ENCODE measurements at regions not wholly inside any gene's neighbourhood (a gene's known extent, or its start where the extent isn't known, plus 50 kb on each side); places are given as distances from the start of the nearest gene placed in this dataset.
"Not testable (repeated sequence)": the region's sequence is repeated elsewhere in the genome, so short reads cannot be mapped to it uniquely, and the experiment has no call there.

DNA sequence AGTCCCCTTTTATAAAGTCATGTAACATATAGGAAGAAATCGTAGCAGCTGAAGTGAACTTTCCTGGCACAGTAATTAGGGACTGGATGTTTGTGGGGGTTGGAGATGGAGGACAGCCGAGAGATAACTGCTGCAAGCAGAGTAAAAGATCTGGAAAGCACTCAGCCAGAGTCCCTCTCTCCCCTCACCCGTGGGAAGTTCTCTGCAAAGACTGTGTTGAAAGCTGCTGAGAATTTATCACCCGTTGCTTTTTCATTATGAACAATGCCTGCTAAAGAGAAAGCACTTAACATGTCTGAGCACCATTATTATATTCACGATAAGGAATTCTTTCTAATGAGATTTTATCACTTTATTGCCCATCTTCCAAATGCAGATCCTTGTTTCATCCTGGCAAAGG is 248.8 kb downstream of the SHOX2 start:
- DNase-seq (ENCODE audit: low read depth), result no peak

DNA sequence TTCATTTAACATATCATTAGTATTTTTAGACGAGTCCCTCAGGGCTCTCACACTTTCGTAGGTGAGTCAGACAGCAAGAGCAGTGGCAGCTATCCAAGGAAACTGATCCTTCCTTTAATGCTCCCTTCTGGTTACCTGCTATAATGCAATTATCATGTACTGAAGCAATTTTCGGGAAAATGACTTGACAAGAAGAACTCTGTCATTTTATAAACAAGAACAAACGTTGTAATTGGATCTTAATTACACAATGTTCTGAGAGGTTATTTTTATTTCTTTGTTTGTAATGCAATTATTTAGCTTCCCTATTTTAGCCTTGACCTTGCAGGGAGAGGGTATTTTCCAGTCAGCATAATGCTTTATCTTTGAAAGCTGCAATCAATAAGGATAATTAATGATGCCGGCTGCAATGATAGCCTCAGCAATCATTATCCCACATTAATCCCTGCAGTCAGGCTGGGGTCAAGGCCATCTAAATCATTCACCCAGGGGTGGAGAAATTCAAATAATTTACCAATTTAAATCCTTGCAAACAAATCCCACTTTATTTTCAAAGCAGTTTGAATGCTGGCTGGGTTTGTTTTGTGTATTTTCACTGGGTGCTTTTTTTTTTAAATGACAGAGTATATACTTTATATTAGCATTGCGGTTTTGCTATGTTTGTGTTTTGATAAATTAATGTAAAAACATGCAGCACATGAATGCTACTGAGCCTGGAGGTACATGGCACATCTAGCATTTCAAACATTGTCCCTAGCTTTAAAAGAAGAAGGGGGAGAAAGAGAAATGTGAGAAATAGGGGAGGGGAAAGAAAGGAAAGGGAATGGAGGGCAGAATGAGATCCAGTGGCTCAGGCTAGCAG is 249.9 kb downstream of the SHOX2 start:
- no peak for DNase-seq (ENCODE audit: low read depth)

DNA sequence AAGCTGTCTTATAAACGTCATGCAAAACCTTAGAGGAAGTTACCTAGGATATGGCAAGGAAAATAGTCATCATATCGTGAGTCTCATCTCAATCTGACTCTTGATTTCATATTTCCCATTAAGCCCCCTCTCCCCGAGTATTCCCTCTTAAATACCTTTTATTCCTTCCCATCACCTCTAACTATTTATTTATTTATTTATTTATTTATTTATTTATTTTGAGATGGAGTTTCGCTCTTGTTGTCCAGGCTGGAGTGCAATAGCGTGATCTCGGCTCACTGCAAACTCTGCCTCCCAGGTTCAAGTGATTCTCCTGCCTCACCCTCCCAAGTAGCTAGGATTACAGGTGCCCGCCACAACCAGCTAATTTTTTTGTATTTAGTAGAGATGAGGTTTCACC is 260.4 kb downstream of the SHOX2 start:
- not testable (repeated sequence) for DNase-seq (ENCODE audit: low read depth)

DNA sequence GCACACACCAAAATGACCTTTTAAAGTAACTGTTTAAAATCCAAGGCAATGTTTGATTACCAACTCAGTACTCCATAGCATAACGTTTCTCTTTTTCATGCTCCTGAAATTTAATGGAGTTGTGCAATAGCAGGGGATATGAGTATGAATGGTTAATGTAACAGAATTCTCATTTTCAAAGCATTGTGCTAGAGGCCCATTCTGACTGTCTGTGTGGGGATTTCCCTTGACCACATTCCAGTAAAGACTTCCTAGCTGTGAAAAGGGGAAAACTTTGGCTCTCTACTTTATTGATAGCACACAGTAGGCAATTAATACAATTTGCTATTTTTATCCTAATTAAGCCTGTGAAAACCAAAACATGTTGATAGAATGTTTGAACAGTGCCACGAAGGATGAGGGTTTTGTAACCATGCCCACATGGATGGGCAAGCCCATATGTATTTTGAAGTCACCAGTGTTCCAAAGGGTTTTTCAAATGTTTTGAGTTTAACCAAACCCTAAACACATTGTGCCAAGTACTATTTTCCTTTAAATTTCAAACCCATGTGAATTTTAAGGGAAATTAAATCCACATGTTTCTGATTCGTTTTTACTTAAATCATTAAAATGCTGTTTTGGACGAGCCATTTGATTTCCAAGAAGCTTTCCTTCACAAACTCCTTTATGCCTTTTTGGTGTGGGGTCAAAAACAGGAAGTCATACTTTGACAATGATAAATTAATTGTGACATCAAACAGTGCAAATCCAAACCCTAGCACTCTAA is 261.2 kb downstream of the SHOX2 start:
- no peak for DNase-seq (ENCODE audit: low read depth)

DNA sequence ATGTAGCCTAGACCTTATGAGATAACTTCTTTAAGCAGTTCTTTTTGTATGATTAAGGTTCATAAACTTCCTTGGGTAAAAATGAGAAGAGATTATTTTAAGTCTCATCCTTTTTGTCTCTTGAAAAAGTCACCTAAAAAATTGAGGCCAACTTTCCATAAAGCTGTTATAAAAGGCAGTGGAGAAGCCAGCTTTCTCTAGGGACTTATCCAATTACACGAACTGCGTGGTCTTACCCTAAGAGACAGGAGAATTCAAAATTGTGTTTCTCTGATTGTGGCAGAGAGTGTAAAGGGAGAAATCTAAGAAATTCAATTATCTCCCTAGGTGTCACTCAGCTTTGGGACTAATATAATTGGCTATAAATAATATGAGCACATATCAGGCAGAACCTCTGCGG is 262.0 kb downstream of the SHOX2 start:
- DNase-seq (ENCODE audit: low read depth), result no peak

DNA sequence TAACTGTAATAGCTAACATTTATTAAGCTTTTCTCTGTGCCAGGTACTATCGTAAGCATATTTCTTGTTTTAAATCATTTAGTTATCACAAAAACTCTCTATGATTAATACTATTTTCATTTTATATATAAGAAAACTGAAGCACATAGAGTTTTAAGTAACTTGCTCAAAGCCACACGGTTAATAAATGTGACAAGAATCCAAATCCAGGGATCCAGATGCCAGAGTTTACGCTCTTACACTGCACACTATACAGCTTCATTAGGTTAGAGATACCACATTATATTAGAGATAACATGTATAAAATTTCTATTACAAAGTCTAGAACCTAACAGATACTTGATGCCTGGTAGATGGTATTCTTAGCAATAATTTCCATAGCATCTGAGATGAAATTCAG is 265.2 kb downstream of the SHOX2 start:
- DNase-seq (ENCODE audit: low read depth), result no peak

DNA sequence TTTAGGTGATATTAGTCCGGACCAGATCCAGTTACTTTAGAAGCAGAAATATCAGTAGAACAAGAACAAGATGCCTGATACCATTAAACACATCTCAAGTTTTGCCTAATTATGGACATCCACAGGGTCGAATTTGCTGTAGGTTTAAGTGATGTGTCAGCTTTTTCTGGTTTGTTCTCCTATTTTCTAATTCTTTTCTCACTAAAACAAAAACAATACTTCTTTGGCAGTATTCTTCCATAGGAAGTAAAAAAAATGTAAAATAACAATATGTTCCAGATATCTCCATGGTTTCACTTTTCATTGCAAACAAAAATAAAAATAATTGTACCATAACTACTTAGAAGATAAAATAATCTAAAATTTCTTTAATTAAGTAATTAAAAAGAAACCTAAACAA is 265.7 kb downstream of the SHOX2 start:
- DNase-seq (ENCODE audit: low read depth), result no peak

DNA sequence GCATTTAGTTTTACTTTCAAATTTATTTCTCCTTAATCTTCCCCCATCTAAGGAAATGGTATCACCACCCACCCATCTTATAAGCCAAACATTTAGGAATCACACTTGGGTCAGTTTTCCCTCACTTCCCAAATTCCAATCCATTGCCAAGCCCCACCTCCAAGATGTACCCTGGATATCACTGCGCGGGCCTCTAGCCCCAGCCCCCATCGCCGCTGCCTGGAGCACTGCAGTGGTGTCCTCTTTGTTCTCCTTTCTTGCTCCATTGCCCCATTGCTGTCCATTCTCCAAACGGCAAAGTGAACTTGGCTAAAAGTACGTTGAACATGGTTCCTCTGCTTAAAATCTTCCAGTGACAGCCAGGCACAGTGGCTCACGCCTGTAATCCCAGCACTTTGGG is 267.8 kb downstream of the SHOX2 start:
- DNase-seq (ENCODE audit: low read depth), result no peak

DNA sequence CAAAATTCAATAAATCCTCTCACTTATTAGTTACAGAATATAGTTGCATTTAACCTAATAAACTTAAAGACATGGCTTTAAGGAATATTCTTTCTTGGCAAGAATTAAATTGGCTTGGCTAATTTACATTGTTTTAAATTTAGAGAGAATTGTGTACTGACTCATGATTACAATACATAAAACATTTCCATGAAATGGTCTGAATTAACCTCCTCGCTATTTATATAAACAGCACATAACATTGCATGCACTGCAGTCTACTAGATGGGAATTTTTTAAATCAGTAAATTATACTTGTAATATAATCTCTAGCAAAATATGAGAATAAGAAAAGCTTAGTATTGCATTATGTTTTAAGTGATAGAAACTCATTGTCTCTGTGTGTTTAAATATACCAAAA is 268.9 kb downstream of the SHOX2 start:
- no peak for DNase-seq (ENCODE audit: low read depth)

DNA sequence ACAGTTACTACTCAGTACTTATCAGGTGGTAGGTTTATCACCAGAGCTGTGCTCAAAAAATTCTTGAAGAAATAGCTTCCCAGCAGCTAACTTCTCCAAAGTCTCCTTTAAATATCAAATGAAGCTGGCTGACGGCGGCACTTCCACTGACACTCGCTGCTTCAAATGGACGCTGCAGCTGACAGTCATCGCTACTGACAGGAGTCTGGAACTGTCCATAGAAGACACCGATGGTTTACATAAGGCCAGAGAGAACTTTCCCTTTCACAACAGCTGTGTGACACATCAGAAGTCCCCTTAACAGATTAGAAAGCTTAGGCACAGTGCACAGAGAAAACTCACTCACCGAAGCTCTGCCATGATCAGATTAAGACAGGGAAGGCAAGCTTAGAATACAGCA is 270.2 kb downstream of the SHOX2 start:
- DNase-seq (ENCODE audit: low read depth), result no peak

DNA sequence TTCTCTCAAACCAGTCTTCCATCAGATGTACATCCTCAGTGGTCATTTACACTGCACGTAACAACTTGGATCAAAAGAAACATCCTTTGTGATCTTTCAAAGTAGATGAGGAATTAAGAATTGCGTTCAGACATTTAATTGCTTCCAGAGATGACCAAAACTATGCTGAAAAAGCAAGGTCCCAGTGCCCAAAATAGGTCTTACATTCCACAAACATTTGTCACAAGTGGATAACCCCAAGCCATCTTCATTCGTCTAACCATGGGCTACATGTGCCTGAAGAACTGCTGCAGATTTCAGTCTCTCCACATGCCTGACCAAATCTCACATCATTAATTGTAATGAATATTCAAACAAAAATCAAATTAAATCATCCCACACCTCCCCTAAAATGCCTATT is 273.6 kb downstream of the SHOX2 start:
- DNase-seq (ENCODE audit: low read depth), result no peak

DNA sequence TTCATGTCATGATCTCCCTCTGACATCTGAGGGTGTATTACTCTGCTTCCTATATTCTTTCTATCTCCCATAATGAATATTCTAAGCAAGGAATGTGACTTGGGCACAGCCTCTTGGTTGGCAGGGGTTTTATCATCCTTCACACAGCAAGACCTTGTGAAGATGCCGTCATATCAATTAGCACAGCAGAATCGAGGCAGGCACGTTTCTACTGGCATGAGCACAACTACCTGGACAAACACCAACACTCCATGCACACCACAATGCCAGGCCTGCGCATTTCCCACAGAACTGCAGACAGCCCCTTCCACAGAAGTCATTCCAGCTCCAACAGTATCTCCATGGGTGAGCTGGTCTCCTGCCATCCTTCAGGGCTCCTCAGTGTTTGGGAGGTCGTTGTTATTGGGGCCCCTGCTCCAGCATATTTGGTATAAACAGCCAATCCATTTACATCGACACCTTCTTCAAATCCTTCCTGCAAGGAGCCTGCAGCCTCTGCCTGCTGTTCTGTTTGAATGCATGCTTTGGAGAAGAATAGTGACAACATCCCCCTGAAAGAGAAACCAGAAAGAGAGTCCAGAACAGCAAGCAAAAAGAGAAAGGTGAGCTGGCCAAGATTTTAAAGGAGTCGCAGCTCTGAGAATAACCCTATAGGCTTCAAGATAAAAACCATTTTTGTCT is 275.5 kb downstream of the SHOX2 start:
- DNase-seq (ENCODE audit: low read depth), result no peak

DNA sequence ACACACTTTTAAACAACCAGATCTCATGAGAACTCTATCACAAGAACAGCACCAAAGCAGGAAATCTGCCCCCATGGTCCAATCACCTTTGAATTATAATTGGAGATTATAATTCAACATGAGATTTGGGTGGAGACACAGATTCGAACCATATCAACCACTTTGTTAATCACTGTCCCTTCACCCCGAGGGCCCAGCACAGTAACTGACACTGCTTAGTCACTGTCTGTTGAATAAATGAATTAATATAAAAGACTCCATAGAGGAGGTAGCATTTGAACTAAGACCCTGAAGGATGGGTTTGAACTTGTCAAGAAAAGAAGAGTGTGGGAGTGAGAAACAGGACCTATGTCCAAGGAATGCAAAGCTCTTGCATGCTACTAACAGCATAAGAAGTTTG is 276.4 kb downstream of the SHOX2 start:
- no peak for DNase-seq (ENCODE audit: low read depth)

DNA sequence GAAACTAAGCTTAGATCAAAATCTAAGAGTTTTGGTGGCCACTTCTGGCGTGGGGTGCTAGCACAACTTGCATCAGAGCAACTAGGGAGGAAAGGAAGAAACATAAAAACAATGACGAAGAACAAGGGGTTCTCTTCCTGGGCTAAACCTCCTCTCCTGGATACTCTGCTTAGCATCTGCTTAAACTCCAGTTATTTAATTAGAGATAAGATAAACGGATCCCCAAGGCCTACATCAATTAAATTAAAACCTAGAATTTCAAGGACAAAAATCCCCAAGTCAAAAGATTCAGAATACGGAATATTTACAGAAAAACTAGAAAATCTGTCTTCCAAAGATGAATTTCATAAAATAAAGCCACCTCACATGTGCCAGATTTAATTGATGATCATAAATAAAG is 281.9 kb downstream of the SHOX2 start:
- DNase-seq (ENCODE audit: low read depth), result no peak

DNA sequence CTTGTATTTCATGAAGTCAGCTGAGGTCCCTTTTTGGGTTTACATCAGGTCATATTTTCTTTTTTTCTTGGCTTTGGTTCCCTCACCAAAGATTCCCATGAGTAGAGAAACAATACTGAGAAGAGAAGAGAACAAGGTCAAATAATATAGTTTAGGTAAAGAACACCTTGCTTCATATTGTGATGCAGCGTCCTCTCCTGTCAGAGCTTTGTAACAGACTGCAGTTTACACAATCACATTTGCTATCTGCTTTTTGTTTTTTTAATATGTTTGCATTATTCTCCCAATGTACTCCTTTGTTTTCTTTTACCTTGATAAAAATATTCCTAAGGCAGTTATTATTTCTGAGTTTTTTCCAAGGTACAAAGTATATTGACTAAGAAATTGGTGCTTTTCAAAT is 283.2 kb downstream of the SHOX2 start:
- DNase-seq (ENCODE audit: low read depth), result no peak

DNA sequence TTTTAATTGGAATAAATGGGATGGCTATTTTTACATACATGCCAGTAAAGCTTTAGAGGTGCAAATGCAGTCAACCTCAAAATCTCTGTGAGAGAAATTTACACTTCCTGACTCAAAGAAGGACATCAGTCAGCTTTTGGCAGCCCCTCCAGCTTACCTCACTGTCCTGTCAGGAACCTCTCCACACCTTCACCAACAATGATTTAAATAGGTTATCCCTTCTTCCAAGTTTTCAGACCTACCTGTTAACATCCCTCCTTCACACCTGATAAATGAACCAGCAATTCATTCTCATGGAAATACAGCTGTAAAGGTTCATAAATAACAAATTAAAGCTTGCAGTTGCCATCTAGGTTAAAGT is 286.1 kb downstream of the SHOX2 start:
- no peak for DNase-seq (ENCODE audit: low read depth)

DNA sequence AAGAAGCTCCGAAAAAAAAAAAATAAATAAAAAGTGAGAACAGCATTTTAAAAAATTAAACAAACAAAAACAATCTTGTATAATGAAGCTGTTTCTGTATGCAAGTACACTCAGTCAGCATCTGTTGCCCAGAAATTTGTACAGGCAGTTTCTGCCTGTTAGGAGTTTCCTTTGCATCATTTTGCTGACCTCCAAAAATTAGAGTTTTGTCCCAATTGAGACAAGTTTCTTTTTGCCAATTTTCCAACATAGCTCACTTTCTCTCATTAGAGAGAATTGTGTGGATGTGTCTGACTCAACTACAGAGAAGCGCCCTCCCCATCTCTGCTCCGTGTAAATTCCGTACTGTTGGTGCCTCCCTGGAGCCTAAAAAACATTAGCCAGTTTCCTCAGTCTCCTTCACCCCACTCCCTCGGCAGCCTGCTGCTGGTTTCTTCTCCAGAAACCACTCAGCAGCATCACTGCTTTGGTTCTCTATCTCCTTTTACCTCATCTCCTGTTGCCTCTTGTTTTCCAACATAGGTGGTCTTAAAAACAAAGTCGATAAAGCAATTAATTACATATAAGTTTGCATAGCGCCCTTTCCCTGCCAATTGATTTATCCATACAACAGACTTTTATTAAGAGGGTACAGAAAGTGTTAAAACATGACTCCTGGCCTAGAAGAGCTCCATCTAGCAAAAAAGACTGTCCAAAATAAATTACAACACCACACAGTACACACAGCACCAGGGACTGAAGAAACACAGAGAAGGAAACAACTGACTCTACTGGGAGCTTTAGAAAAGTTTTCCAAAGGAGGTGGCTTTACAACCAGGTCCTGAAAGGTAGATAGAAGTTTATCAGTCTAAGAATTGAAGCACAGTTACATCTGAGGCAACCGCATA is 286.7 kb downstream of the SHOX2 start:
- no peak for DNase-seq (ENCODE audit: low read depth)

DNA sequence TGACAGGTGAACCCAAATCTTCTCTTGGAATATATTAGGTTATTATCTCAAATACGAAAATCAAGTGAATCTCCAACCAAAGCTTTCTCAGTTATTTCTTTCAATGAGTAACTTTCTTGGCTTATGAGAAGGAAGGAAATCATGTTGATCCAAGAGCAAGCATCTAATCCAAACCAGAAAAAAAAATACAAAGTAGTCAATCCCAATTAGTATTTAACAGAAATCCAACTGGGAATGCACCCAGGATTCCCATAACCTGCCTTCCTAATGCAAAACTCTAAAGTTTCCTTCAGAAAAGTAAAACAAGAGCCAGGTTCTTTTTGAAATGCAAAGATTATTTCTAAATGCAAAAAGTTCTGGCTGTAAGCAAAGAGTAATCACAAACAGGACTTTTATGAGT is 289.3 kb downstream of the SHOX2 start:
- no peak for DNase-seq (ENCODE audit: low read depth)

DNA sequence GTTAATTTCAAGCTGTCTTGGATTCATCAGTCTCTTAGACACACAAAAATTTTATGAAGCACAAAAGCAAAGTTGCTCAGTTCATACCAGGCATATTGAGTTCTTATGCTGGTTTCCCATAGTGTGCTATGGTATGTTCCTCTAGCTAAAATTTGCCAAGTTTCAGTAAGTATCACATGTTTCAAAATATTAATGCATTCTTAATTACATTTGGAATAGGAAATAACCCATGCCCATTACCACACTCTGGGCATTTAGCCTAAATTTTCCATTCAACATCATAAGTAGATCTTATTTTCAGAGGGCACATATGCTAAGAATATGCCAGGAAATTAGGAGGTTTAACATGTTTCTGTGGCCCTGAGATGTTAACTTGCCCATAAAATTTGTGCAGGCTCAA is 289.9 kb downstream of the SHOX2 start:
- no peak for DNase-seq (ENCODE audit: low read depth)

DNA sequence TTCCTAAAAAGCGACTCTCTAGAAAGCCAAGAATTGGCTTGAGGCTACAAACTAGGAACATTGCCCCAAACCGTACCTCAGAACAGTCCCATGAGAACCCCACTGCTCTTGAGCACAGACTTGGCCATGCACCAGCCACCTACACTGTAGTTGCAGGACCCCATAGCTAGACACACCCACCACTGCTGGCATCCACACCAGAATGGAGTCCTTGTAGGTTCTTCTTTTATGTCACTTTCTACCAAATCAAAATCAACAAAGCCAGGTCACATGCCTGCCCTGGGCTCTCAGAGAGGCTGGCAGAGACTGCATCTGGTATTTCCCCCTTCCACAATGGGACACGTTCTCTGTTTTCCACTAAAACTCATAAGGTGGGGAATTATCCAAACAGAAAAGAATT is 290.5 kb downstream of the SHOX2 start:
- no peak for DNase-seq (ENCODE audit: low read depth)

DNA sequence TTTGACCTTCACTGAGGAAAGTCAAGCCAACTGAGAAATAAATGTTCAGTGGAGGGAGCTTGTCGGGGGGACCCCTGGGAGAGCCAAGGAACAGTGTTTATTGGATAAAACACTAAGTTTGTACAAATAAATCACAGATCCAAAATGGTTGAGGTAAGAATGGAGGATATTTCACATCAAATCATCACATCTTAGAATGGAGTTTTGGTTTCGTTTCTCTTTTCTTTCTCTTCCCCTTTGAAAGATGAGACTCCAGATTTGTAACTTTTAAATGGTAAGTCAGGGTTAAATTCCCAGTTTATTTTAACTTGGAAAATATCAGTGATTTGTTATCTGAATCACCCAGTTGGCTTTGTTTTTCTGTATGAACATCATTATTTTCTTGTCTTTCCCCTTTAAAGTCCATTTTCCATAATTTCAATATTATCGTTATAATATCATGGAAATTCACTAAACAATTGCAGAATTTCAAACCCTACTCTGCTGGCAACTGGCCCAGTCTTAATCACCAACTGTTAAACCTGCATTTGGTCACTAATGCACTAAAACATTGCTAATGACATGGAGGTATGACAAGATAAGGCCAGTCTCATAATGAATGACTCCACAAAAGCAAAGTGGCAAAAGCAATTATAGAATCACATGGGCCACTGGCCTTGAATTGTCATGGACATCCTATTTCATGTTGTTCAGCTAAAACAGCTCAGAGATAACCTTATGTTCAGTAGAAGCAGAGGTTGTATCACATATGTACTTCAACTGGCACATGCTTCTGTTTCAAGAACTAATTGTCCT is 295.1 kb downstream of the SHOX2 start:
- DNase-seq (ENCODE audit: low read depth), result no peak
